ENCODE measurements at regions not wholly inside any gene's neighbourhood (a gene's known extent, or its start where the extent isn't known, plus 50 kb on each side); places are given as distances from the start of the nearest gene placed in this dataset.

- TF ChIP-seq CTCF (IDR thresholded peaks at IDR 0.05; ENCODE audit: low read depth, low read length, missing control alignments) = no peak
- no peak for DNase-seq (ENCODE audit: low read depth)
- in situ Hi-C loops (cut with HindIII; ENCODE audit: low sequenced_read_pairs) = no loop called here
- H3K4me3 ChIP-seq (ENCODE audit: low read depth, low read length) = no peak overlapping the region
Measured at GRCh38 chr17:71011391-71011790, 842.1 kb downstream of the KCNJ2 start.

GRCh38 chr17:71019699-71020098, 850.4 kb downstream of the KCNJ2 start:
- in situ Hi-C loops (cut with HindIII; ENCODE audit: low sequenced_read_pairs) = no loop called here
- no peak overlapping the region for H3K4me3 ChIP-seq (ENCODE audit: low read depth, low read length)
- TF ChIP-seq CTCF (IDR thresholded peaks at IDR 0.05; ENCODE audit: low read depth, low read length, missing control alignments) = no peak
- DNase-seq (ENCODE audit: low read depth) = no peak

GRCh38 chr17:71022758-71023157, 853.4 kb downstream of the KCNJ2 start:
- in situ Hi-C loops (cut with HindIII; ENCODE audit: low sequenced_read_pairs) = no loop called here

GRCh38 chr17:71023249-71024030, 854.1 kb downstream of the KCNJ2 start:
- in situ Hi-C loops (cut with HindIII; ENCODE audit: low sequenced_read_pairs) = no loop called here
- no peak for DNase-seq (ENCODE audit: low read depth)
- no peak overlapping the region for H3K4me3 ChIP-seq (ENCODE audit: low read depth, low read length)
- TF ChIP-seq CTCF (IDR thresholded peaks at IDR 0.05; ENCODE audit: low read depth, low read length, missing control alignments) = no peak

More at GRCh38 chr17:71022758-71023157, 853.4 kb downstream of the KCNJ2 start:
- TF ChIP-seq CTCF (IDR thresholded peaks at IDR 0.05; ENCODE audit: low read depth, low read length, missing control alignments) = no peak
- DNase-seq (ENCODE audit: low read depth) = no peak
- no peak overlapping the region for H3K4me3 ChIP-seq (ENCODE audit: low read depth, low read length)

GRCh38 chr17:71024172-71024571, 854.8 kb downstream of the KCNJ2 start:
- H3K4me3 ChIP-seq (ENCODE audit: low read depth, low read length) = no peak overlapping the region
- no peak for DNase-seq (ENCODE audit: low read depth)
- TF ChIP-seq CTCF (IDR thresholded peaks at IDR 0.05; ENCODE audit: low read depth, low read length, missing control alignments) = no peak
- in situ Hi-C loops (cut with HindIII; ENCODE audit: low sequenced_read_pairs) = no loop called here

GRCh38 chr17:71024969-71025368, 855.6 kb downstream of the KCNJ2 start:
- in situ Hi-C loops (cut with HindIII; ENCODE audit: low sequenced_read_pairs) = no loop called here
- DNase-seq (ENCODE audit: low read depth) = no peak
- no peak overlapping the region for H3K4me3 ChIP-seq (ENCODE audit: low read depth, low read length)
- TF ChIP-seq CTCF (IDR thresholded peaks at IDR 0.05; ENCODE audit: low read depth, low read length, missing control alignments) = no peak

Measured in astrocyte of the cerebellum (primary cell).